Choroid plexus epithelial cell (primary cell): ENCODE measurements at regions not wholly inside any gene's neighbourhood (a gene's known extent, or its start where the extent isn't known, plus 50 kb on each side); places are given as distances from the start of the nearest gene placed in this dataset.
"Not testable (repeated sequence)": the region's sequence is repeated elsewhere in the genome, so short reads cannot be mapped to it uniquely, and the experiment has no call there.

ENCODE experiments used
- DNase-seq: peaks from one replicate; pipeline ENCODE4 v3.0.0-alpha.2; 2010; ENCODE audit warnings: low read depth
- H3K4me3 ChIP-seq: 2 replicates; pipeline ENCODE4 v1.5.1; 2011; ENCODE audit warnings: low read depth, mild to moderate bottlenecking, control low read depth, low read length, moderate library complexity
- TF ChIP-seq, protein P1 (sequence below): conservative IDR thresholded peaks from 2 replicates; pipeline ENCODE4 v1.5.1; 2011; ENCODE audit warnings: low read depth, mild to moderate bottlenecking, control low read depth, inconsistent platforms, low read length, moderate library complexity

GRCh38 chr7:145106001-145106400 lies 270.1 kb upstream of the TPK1 start:
- DNase-seq = peak; percentile 82
- TF ChIP-seq, protein P1, sequence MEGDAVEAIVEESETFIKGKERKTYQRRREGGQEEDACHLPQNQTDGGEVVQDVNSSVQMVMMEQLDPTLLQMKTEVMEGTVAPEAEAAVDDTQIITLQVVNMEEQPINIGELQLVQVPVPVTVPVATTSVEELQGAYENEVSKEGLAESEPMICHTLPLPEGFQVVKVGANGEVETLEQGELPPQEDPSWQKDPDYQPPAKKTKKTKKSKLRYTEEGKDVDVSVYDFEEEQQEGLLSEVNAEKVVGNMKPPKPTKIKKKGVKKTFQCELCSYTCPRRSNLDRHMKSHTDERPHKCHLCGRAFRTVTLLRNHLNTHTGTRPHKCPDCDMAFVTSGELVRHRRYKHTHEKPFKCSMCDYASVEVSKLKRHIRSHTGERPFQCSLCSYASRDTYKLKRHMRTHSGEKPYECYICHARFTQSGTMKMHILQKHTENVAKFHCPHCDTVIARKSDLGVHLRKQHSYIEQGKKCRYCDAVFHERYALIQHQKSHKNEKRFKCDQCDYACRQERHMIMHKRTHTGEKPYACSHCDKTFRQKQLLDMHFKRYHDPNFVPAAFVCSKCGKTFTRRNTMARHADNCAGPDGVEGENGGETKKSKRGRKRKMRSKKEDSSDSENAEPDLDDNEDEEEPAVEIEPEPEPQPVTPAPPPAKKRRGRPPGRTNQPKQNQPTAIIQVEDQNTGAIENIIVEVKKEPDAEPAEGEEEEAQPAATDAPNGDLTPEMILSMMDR = peak; percentile 15
- no peak overlapping the region for H3K4me3 ChIP-seq

- no peak overlapping the region for H3K4me3 ChIP-seq
- TF ChIP-seq, protein P1 = no peak
- no peak for DNase-seq
These were observed 269.7 kb upstream of the TPK1 start for GRCh38 chr7:145105561-145105960.

DNA sequence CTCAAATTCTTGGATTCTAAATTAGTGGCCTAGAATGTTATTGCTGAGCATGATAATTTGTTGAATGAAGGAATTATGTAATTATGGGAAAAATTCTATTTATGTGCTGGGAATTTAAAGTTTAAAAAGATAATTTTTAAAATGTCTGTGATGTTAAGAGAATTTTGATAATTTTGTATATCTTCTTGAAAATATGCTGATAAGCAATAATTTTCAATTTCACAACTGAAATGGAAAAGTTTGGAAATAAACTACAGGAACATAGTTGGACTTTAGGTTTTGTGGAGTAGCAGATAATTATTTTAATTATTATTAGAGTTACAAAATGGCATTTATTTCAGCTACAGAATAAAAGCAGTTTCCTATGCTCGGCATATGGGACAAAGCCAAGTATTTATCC lies 268.5 kb upstream of the TPK1 start:
- no peak for DNase-seq
- TF ChIP-seq, protein P1 = no peak

DNA sequence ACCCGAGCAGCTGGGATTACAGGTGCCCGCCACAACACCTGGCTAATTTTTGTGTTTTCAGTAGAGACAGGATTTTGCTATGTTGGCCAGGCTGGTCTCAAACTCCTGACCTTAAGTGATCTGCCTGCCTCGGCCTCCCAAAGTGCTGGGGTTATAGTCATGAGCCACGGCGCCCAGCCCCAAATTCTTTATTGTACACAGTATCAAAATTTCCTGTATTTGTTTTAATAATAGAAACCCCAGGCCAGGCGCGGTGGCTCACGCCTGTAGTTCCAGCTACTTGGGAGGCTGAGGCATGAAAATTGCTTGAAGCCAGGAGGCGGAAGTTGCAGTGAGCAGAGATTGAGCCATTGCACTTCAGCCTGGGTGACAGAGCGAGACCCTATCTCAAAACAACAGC lies 266.3 kb upstream of the TPK1 start:
- H3K4me3 ChIP-seq, DNase-seq: not testable (repeated sequence)

More for the DNA sequence above, 268.5 kb upstream of the TPK1 start:
- H3K4me3 ChIP-seq = no peak overlapping the region

DNA sequence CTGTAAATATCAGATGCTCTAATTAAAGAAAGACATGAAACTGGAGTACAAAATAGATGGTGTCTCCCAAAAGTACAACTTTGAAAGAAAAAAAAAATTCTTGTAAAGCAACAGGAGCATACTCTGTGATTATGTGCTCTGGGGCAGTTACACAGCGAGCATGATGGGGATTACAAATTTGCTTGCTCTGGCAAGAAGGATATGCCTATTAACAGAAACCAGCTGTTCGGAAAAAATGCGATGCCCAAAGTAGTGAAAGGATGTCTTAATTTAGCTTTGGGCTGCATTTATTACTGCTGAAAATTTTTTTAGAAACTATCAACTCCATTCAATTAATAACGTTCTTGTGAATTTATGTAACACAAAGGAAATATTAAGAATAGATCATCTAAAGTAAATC lies 256.9 kb upstream of the TPK1 start:
- H3K4me3 ChIP-seq = no peak overlapping the region
- TF ChIP-seq, protein P1 = no peak
- DNase-seq = no peak

DNA sequence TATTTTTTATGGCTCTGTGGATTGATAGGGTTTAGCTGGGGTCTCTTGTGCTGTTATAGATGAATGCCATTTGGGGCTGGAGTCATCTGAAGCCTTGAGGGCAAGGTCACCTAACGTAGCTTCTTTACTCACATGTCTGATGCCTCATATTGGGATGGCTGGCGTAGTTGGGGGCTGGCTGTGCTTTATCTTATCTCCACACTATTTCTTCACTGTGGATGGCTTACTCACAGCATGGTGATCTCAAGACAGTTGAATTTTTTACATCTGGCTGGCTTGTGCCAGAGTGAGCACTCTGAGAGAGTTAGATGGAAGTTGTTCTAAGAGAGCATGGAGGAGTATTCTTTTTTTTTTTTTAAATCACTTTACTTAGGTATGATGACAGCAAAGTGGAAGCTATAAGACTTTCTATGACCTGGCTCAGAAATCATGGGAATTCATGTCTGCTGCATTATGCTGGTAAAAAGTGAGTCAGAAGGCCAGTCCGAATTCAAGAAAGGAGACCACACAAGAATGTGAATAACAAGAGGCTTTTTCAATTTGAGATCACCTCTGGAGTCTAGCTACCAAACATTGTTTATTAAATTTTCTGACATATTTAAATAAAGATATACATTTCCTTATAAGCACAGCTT lies 252.4 kb upstream of the TPK1 start:
- DNase-seq = peak; percentile 60
- H3K4me3 ChIP-seq = no peak overlapping the region
- TF ChIP-seq, protein P1 = no peak

DNA sequence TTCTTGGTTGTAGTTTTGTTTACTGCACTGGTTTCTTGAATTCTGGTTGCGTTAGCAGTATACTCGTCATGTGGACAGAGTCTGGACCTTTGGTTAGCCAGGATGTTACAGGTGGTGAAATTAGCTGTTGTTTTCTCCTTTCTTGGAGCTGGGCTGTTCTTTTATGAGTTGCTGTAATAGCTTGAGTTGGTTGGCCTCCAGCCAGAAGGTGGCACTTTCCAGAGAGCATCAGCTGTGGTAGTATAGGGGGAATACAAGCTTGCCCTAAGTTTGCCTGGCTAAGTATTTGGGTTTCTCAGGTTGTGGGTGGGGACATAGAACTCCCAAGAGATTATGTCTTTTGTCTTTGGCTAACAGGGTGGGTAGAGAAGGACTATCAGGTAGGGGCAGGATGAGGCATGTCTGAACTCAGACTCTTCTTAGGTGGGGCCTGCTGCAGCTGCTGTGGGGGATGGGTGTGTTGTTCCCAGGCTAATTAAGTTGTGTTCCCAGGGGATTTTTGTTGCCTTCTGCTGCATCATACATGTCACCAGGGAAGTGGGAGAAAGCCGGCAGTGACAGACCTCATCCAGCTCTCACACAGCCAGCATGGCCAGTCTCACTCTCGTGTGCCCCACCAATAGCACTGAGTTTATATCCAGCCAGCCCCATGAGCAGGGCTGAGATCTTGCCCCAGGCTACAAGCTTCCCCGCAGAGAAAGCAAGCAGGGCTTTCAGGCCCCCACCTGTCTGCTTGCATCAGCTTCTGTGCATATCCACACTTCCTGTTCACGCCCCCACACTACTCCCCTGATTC lies 246.7 kb upstream of the TPK1 start:
- DNase-seq = peak; percentile 14
- no peak overlapping the region for H3K4me3 ChIP-seq
- TF ChIP-seq, protein P1 = no peak
